COLO829 (cell line): ENCODE measurements at regions not wholly inside any gene's neighbourhood (a gene's known extent, or its start where the extent isn't known, plus 50 kb on each side); places are given as distances from the start of the nearest gene placed in this dataset.
"Not testable (repeated sequence)": the region's sequence is repeated elsewhere in the genome, so short reads cannot be mapped to it uniquely, and the experiment has no call there.

Experiments used
- DNase-seq: peaks from one replicate; pipeline ENCODE4 v3.0.0; 2012; ENCODE audit warnings: low spot score

DNA sequence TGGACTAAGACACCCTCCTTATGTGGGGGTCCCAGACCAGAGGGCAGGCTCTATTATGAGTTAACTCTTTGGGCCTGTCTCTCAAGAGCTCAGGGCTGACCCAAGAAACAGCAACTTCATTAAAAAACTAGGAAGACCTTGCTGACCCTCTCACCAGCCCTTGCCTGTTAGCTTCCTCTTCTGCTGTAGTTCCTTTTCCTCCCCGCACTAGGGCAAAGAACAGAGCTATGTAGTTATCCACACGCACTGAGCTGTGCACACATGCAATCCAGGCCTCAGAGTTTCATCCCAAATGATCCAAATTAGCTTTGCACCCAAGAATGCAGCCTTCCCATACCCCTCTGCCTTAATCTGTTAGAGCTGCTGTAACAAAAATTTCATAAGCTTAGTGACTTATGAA, 539.6 kb upstream of the CADM1 start:
- DNase-seq: no peak

DNA sequence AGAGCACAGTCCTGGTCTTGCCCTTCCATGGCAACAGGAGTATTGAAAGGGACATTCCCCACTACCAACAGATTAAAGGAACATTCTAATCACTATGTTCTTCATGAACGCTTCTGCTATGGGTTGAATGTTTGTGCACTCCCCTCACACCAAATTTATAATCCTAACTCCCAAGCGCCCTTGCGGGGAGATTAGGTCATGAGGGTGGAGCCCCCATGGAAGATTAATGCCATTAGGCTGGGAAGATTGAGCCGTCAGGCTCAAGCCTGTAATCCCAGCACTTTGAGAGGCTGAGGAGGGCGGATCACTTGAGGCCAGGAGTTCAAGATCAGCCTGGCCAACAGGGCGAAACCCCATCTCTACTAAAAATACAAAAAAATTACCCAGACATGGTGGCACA, 538.8 kb upstream of the CADM1 start:
- not testable (repeated sequence) for DNase-seq

DNA sequence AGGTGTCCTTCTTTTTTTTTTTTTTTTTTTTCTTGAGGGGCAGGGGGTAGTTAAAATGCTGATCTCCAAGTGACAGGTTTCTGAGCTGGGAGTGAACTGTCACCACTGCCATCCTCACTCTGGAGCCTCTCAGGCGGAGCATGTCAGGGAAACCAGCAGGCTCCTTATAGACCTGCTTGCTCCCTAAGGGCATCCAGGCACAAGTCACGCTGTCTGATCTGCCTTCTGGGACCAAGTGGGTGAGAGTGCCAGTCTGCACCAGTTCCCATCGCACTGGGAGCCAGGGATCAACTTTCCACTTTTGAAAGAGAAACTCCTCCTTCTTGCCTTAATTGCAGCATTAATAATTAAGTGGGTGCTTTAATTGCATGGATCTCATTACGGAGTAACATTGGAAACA, 537.9 kb upstream of the CADM1 start:
- no peak for DNase-seq

DNA sequence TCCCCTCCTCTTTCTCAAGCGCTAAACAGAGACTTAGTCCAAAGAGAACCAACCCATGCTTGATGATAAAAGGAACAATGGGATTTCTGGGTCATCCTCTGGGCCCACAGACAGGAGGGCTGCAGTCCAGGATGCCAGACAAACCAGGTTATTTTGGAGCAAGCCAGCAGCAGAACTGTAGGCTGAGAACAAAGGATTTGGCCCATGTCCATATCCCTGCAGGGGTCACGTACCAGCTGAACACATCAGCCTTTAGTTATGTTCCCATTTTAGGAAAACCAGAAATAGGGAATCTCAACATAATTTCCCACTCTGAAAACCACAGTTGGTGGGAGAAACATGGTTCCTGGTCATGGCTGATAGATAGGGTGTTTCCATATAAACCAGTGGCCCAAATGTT, 533.6 kb upstream of the CADM1 start:
- no peak for DNase-seq

- no peak for DNase-seq
Measured at GRCh38 chr11:116035977-116036376, 531.8 kb upstream of the CADM1 start.

- DNase-seq: no peak
Measured at GRCh38 chr11:116033931-116034553, 529.8 kb upstream of the CADM1 start.

DNA sequence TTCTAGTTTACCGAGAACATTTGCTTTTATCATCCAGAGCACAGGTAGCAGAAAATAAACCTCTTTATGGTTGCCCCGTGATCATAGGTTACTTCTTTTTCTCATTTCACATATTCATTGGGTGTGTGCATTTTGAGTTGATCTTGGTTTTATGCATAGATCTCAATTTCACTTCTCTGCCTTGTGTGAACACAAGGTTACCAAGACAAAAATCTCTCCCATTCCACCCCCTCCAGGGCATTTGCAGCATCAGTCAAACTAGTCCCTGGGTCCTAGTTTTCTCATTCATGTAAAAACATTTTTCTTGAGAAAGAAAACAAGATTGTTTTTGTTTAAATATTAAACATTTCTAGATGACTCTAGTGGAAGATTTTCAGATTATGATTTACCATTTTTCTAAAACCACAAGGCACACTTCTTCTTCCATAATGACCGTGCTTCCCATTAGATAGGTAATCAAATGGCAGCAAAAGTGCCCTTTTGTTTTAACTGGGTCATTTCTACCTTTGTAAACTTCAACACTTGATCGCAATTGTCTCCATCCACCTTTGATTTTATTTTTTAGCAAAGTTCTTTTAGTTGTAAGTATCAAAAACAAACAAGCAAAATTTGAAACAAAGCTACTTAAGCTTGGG, 526.6 kb upstream of the CADM1 start:
- DNase-seq: no peak

- DNase-seq: not testable (repeated sequence)
Measured at GRCh38 chr11:116028506-116028905, 524.3 kb upstream of the CADM1 start.

- no peak for DNase-seq
Measured at GRCh38 chr11:115999437-115999836, 495.2 kb upstream of the CADM1 start.

DNA sequence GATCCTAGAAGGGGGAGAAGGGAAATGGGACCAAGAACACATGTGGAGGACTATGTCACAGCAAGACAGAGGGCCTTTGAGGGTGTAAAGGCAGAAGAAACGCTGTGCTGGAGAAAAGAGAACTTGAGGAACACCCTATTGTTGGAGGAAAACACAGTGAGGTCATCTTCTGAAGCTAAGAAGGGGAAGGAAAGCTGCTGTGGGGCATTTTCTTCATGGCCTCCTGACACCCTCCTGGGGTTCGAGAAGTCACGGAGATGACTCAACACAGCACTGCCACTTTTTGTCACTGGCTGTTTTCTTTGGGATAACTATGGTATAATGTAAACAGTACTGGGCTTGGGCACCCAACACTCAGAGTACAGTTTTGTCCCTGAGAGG, 492.6 kb upstream of the CADM1 start:
- no peak for DNase-seq

DNA sequence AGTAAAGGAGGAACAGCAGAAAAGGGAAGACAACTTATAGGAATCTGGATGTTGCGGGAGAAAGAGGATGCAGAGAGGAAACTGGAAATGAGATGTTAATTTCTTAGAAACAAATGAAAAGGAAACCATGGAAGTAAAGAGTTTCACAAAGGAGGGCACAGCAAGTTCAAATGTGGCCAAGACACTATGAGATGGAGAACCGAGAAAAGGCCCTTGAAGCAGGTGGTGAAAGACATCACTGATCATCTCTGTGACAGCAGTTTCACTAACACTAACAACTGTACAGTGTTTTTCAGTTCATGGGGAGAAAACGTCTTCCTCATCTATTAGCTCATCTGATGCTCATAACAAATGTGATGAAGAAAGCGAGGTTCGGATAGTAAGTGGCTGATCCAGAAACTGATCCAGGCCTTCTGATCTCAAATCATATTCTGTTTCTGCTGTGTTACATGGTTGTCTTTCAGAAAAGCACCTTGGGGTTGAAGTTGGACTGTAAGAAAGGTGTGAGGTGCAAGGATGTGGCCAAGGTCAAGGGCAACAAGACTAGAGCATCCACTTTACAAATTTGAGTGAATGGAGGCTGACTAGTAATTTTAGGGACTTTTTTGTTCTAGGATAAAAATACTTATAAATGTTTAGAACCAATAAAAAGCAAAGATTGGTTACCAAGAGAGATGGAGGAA, 492.1 kb upstream of the CADM1 start:
- DNase-seq: no peak

DNA sequence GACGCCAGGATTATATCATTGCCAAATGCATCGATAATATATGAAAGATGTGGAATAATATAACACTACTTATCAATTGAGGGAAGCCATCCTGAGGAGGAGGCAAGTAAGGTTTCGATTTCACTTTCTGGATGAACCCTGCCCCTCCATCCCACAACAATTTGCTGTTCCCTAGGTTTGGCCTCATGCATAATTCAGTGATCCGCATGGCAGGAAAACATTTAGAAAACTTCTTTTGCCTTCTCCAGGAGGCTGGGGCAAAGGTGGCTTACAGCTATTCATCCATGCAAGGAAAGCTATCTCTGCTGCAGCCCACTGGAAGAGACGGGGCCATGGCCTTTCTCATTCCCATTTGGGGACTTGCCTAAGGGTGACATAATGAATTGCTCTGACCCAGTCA, 489.4 kb upstream of the CADM1 start:
- DNase-seq: no peak

GRCh38 chr11:115990004-115990447, 485.8 kb upstream of the CADM1 start:
- no peak for DNase-seq

GRCh38 chr11:115985896-115986295, 481.7 kb upstream of the CADM1 start:
- DNase-seq: no peak

DNA sequence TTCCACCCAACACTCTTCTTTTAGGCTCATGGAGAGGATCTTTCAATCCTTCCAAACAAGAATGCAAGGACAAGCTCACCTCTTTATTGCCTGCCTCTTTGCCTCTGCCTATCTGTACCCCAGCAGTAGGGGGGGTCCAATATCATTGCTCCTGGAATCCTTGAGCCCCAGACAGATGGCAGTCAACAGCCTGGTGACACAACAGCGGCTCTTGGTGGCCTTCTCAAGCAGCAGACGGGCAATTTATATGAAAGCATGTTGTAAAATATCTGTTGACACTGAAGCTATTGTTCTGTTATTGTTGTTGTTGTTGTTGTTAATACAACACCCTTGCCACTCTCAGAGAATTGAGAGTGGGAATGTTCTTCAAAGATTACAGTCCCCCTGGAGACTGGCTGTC, 480.0 kb upstream of the CADM1 start:
- DNase-seq: no peak

DNA sequence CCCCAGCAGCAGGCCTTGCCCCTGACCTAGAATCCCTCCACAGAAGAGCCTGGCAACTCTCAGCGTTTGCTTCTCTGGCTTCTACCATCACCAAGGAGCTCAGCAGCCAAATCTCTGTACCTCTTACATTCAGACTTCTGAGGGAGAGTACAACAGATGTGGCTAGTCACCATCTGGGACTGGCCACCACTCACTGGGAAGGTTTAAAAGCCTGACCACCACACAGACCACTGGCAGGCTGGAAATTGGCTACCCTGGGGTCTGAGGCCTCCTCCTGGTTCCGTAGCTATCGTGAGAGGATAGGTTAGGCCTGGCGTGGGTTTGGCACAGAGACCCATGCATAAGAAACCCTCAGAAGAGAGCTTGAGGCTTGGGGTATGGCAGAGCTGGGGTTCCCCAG, 478.5 kb upstream of the CADM1 start:
- no peak for DNase-seq

- DNase-seq: no peak
Measured at GRCh38 chr11:115981814-115982471, 477.7 kb upstream of the CADM1 start.

DNA sequence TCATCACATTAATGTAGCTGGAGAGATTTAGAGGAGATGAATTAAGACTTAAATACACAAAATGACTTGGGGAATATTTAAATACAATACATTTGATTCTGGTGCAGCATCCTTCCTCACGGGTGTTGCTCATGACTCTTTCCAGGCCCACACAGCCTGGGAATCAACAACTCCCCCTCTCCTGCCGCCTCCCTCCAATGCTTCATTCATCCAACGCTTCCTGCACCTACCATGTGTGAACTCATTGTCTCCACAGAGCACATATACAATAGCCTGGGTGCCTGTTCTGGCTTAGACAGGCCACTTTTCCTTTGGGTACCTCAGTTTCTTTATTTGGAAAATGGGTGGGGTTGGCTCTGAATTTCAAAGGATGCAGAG, 476.9 kb upstream of the CADM1 start:
- no peak for DNase-seq

GRCh38 chr11:115980337-115981103, 476.3 kb upstream of the CADM1 start:
- DNase-seq: no peak

DNA sequence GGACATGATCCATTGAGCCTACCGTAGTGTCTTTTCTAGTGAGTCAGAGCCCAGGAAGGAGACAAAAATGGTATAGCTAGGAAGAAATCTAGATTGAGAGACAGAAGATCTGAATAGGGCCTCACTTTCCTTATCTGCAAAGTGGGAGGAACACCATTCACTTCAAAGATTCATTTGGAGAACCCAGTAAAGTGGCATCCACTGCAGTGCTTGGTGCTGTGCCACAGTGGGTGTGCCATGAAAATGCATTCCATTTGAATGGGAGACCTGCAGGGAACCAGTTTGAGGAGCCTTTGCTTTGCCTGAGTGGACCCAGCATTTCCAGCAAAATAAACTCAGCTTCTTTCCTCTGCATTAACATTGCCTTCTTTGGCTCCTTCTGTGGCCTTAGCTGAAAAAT, 470.5 kb upstream of the CADM1 start:
- no peak for DNase-seq

- DNase-seq: not testable (repeated sequence)
Measured at GRCh38 chr11:115967203-115967602, 463.0 kb upstream of the CADM1 start.

DNA sequence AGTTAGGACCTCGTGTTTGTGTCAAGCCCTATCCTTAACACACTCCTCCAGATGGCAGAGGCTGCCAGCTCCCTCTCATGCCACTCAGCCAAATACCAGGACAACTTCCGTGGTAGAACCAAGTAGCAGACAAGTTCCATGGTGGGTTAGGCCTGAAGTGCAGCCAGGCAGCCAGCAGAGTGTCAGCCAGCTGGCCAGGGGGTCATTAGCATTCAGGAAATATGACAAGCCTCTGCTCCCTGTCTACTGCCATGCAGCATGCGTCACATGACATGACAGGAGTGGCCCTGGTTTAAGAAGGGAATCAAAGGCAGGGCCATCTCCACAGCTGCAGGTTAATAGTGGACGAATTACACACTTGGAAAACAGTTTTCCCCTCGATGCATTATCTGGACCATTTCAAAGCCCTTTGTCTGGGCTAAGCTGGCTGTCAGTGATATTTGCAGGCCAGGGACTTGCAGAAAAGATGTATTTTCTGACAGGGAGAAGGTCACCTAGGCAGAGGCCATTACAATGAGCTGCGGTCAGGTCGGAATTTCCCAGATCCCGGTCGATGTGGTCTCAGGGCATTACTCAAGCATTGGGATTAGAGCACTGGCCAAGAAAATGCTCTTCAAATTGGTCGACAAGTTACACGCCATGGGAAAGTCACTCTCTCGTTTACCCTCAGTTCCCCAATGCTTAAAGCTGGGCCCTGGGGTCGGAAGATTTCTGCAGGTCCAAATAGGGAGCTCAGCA, 461.7 kb upstream of the CADM1 start:
- no peak for DNase-seq
